Kasumi-1 (cell line): ENCODE measurements at regions not wholly inside any gene's neighbourhood (a gene's known extent, or its start where the extent isn't known, plus 50 kb on each side); places are given as distances from the start of the nearest gene placed in this dataset.

Source experiments
- DNase-seq, 2 experiments: peaks; one replicate each; lab custom pipeline; 2025; lab: John Stamatoyannopoulos, UW

- DNase-seq, result no peak
Observed at GRCh38 chr2:147792966-147793617, 51.7 kb upstream of the ACVR2A start.

GRCh38 chr2:147790580-147790979, 54.2 kb upstream of the ACVR2A start:
- no peak for DNase-seq

GRCh38 chr2:147789720-147790119, 55.1 kb upstream of the ACVR2A start:
- no peak for DNase-seq

GRCh38 chr2:147789287-147789686, 55.5 kb upstream of the ACVR2A start:
- DNase-seq, result no peak

GRCh38 chr2:147782141-147782930, 62.5 kb upstream of the ACVR2A start:
- DNase-seq, result no peak

GRCh38 chr2:147779440-147779839, 65.4 kb upstream of the ACVR2A start:
- no peak for DNase-seq

- no peak for DNase-seq
Observed at GRCh38 chr2:147777394-147777793, 67.4 kb upstream of the ACVR2A start.

- DNase-seq, result no peak
Observed at GRCh38 chr2:147774805-147775204, 70.0 kb upstream of the ACVR2A start.

GRCh38 chr2:147773479-147773878, 71.3 kb upstream of the ACVR2A start:
- no peak for DNase-seq

- DNase-seq, result no peak
Observed at GRCh38 chr2:147772781-147773180, 72.0 kb upstream of the ACVR2A start.

GRCh38 chr2:147763861-147764260, 81.0 kb upstream of the ACVR2A start:
- no peak for DNase-seq

GRCh38 chr2:147760984-147761383, 83.8 kb upstream of the ACVR2A start:
- DNase-seq, result no peak

GRCh38 chr2:147759536-147759935, 85.3 kb upstream of the ACVR2A start:
- no peak for DNase-seq

- no peak for DNase-seq
Observed at GRCh38 chr2:147758821-147759220, 86.0 kb upstream of the ACVR2A start.

GRCh38 chr2:147756069-147756468, 88.8 kb upstream of the ACVR2A start:
- no peak for DNase-seq

GRCh38 chr2:147740211-147740927, 104.5 kb upstream of the ACVR2A start:
- no peak for DNase-seq

GRCh38 chr2:147739508-147739907, 105.3 kb upstream of the ACVR2A start:
- DNase-seq, result no peak

- no peak for DNase-seq
Observed at GRCh38 chr2:147718831-147719230, 126.0 kb upstream of the ACVR2A start.

- no peak for DNase-seq
Observed at GRCh38 chr2:147716906-147717305, 127.9 kb upstream of the ACVR2A start.

- DNase-seq, result no peak
Observed at GRCh38 chr2:147715807-147716206, 129.0 kb upstream of the ACVR2A start.

GRCh38 chr2:147714582-147714981, 130.2 kb upstream of the ACVR2A start:
- DNase-seq, result no peak

- no peak for DNase-seq
Observed at GRCh38 chr2:147713349-147713748, 131.5 kb upstream of the ACVR2A start.

GRCh38 chr2:147712051-147712450, 132.8 kb upstream of the ACVR2A start:
- DNase-seq, result no peak
